T-helper 2 cell treated with Interferon-gamma antibody and Interleukin-4, amounts not matched to agents 5 μg/mL and 100 μg/mL, for 36 hours (primary cell): ENCODE measurements at regions not wholly inside any gene's neighbourhood (a gene's known extent, or its start where the extent isn't known, plus 50 kb on each side); places are given as distances from the start of the nearest gene placed in this dataset.
"Not testable (repeated sequence)": the region's sequence is repeated elsewhere in the genome, so short reads cannot be mapped to it uniquely, and the experiment has no call there.

Source experiments
- DNase-seq: peaks from one replicate; pipeline ENCODE4 v3.0.0; 2021; ENCODE audit warnings: low spot score
- H3K27ac Mint-ChIP-seq: one replicate; pipeline ENCODE4 v1.8.0; 2021; ENCODE audit warnings: mild to moderate bottlenecking, mixed read lengths
- H3K27me3 Mint-ChIP-seq: one replicate; pipeline ENCODE4 v1.8.0; 2021; ENCODE audit warnings: low read depth, mixed read lengths
- H3K36me3 Mint-ChIP-seq: one replicate; pipeline ENCODE4 v1.8.0; 2021; ENCODE audit warnings: low read depth, mixed read lengths
- H3K4me1 Mint-ChIP-seq: one replicate; pipeline ENCODE4 v1.8.0; 2021; ENCODE audit warnings: low read depth, mixed read lengths
- H3K4me3 Mint-ChIP-seq: one replicate; pipeline ENCODE4 v1.8.0; 2022; ENCODE audit warnings: mild to moderate bottlenecking, moderate library complexity, mixed read lengths
- H3K9me3 Mint-ChIP-seq: one replicate; pipeline ENCODE4 v1.8.0; 2021; ENCODE audit warnings: mixed read lengths

DNA sequence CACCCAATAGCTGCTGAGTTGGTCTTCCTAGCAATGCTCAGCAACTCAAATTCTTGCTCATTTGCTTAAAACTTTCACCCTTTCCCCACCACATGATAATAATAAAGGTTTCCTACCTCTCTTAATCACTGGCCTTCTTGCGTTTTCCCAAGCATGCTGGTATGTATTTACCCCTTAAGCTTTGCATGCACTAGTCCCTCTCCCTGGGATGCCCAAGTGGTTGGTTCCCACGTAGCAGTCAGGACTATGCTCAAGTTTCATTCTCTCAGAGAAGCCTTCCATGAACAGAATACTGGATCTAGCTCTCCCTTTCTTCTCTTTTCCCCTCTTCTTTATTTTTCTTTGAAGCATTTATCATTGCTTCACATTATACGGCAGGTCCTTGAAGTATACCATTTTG, 108.8 kb downstream of the KBTBD8 start:
- Mint-ChIP-seq H3K27me3 (peaks cover 2% of the 10 kb centered on the region), H3K9me3 (no peaks in the 10 kb centered on the region), H3K36me3 (no peaks in the 10 kb centered on the region), H3K4me1 (no peaks in the 10 kb centered on the region), H3K27ac (no peak overlapping the region), H3K4me3 (no peak overlapping the region)
- no peak for DNase-seq

DNA sequence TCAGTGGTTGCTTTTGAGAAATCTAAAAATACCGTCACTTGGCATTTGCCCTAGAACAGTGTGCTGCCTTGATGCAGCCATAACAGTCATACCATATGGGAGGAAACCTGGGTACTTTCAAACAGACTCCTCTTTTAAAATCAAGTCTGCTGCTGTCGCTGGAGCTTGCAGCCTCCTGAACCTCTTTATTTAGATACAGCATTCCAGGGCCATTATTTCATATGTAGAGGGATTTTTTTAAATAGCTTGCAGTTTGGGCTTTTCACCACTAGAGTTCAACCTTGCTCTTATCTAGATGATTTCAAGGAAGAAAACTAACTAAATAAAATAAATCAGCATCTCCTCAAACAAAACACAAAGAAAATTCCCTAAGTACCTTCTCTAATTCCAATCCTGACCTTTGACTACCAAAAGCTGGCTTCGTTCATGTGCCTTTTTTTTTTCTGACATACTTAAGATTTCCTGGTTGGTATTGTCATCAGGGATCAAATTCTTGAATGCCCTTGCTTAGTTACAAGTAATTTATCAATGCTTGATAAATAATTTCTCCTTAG, 111.6 kb downstream of the KBTBD8 start:
- DNase-seq: no peak
- H3K9me3 Mint-ChIP-seq: no peaks in the 10 kb centered on the region
- H3K27me3 Mint-ChIP-seq: peaks cover 2% of the 10 kb centered on the region
- H3K4me3 Mint-ChIP-seq: no peak overlapping the region
- no peaks in the 10 kb centered on the region for H3K36me3 Mint-ChIP-seq
- H3K27ac Mint-ChIP-seq: no peak overlapping the region
- H3K4me1 Mint-ChIP-seq: peaks cover 3% of the 10 kb centered on the region

DNA sequence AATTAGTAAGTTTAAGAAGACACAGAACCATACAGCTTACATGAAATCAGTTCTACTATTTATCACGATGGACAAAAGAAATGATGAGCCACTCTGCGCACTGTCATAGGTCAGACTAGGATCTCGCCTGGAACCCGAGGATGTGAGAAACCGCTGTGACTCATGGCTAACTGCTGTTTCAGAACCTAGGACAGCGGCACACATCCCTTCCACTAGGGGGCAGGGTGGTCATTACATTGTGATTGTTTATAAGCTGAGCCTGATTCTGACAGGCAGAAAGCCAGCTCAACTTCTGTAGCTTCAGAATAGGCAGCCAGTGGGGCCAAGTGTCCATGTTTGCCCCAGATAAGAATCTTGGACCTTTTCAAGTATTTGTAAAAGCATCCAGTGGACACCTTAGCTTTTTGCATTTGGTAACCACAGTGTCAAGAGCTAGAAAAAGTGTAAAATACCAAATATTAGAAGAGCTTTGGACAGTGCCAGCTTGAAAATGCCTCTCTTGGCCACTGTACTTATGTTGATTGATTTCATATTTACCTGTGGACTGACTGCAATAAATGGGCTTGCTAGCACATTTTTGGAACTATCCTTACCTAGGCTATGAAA, 115.8 kb downstream of the KBTBD8 start:
- H3K9me3 Mint-ChIP-seq: no peaks in the 10 kb centered on the region
- H3K4me3 Mint-ChIP-seq: no peak overlapping the region

DNA sequence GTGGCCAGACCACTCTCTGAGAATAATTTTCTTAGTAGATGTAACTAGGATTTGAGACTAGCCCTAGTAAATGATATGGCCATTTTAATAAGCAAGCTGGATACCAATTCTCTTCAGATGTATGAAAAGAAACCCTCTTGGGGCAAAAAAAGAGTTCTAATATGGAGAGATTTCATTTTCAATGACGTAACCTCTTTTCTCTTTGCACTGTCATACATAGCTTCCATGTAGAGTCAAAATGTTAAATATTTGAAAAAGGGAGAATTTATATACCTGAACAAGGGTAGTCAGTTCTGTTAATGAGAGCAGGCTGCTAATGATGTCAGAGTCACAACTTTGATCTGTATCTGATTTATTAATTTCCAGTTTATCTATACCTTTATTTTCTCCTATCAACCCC, 120.0 kb downstream of the KBTBD8 start:
- Mint-ChIP-seq H3K4me1 (peaks cover 3% of the 10 kb centered on the region), H3K4me3 (no peak overlapping the region), H3K27me3 (peaks cover 5% of the 10 kb centered on the region), H3K27ac (no peak overlapping the region), H3K36me3 (no peaks in the 10 kb centered on the region), H3K9me3 (no peaks in the 10 kb centered on the region)
- DNase-seq: no peak

More for the DNA sequence above, 115.8 kb downstream of the KBTBD8 start:
- Mint-ChIP-seq H3K27me3 (peaks cover 4% of the 10 kb centered on the region), H3K4me1 (peaks cover 3% of the 10 kb centered on the region), H3K27ac (no peak overlapping the region), H3K36me3 (no peaks in the 10 kb centered on the region)
- peak; percentile 79 for DNase-seq

DNA sequence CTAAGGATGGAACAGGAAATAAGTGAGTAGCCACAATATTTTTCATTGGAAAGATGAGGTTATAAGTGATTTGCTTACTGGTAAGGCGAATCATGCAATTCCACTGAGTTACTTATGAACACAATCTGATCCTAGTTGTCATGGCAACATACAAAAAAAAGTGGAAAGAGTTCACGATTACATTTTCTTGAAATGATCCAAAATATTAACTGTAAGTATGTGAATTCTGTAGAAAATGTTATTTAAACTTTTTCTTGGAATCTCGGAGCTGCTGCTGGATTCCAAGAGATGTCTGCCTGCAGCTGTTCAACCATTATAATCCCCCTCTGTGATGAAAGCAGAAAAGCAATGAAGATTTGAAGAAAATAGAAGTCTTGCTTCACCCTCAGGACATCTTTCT, 120.5 kb downstream of the KBTBD8 start:
- Mint-ChIP-seq H3K4me1 (peaks cover 2% of the 10 kb centered on the region), H3K4me3 (no peak overlapping the region), H3K36me3 (no peaks in the 10 kb centered on the region), H3K27me3 (peaks cover 5% of the 10 kb centered on the region), H3K27ac (no peak overlapping the region), H3K9me3 (no peaks in the 10 kb centered on the region)
- no peak for DNase-seq

DNA sequence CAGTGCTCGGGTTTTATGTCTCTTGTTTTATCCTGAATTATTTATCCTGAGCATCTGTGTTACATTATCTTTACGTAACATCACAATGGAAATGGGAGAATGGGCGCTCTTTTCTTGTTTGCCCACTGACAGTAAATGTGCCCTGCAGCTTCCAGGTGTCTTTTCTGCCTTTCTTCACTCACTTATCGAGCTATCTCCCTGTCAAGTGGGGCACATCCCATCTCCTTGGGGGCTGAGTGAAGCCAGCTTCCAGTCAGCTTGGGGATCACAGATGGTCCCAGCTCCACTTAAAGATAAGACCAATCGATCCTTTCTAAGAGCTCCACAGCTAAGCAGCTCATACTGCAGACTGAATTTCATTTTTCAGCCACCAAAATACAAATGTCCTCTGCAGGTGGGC, 125.8 kb downstream of the KBTBD8 start:
- DNase-seq: no peak
- Mint-ChIP-seq H3K27ac (no peak overlapping the region), H3K9me3 (peaks cover 4% of the 10 kb centered on the region), H3K27me3 (peaks cover 3% of the 10 kb centered on the region), H3K4me1 (no peaks in the 10 kb centered on the region), H3K4me3 (no peak overlapping the region), H3K36me3 (no peaks in the 10 kb centered on the region)

DNA sequence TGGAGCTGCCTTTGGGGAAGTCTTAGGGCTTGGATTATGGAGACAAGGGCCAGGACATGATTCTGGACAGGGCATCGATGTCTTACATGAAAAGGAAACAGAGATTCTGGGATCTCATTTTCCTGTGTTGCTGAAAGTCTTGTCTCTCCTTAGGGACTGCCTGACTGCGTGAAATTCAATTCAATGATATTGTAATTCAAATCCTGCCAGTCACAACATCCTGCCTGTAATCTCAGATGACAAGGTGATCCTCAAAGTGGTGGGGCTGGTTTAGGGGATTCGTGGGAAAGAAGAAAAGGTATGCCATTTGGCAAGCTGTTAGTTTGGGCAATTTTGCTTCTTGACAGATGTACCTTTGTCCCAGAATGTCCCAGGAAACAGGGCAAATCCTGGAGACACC, 129.1 kb downstream of the KBTBD8 start:
- no peak overlapping the region for H3K4me3 Mint-ChIP-seq
- no peaks in the 10 kb centered on the region for H3K27me3 Mint-ChIP-seq
- H3K4me1 Mint-ChIP-seq: no peaks in the 10 kb centered on the region
- no peak for DNase-seq
- no peaks in the 10 kb centered on the region for H3K36me3 Mint-ChIP-seq
- H3K9me3 Mint-ChIP-seq: peaks cover 4% of the 10 kb centered on the region
- H3K27ac Mint-ChIP-seq: no peak overlapping the region

DNA sequence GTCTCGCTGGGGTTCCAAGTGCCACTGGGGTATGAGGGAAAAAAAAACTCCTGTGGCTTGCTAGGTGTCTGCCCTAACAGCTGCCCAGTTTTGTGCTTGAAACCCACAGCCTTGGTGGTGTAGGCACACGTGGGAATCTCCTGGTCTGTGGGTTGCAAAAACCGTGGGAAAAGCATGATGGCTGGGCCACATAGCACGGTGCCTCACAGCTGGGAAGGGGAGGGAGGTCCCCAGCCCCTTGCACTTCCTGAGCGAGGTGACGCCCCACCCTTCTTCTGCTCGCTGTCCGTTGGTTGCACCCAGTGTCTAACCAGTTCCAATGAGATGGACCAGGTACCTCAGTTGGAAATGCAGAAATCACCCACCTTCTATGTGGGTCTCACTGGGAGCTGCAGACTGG, 144.3 kb downstream of the KBTBD8 start:
- no peaks in the 10 kb centered on the region for H3K4me1 Mint-ChIP-seq
- H3K9me3 Mint-ChIP-seq: peaks cover 26% of the 10 kb centered on the region
- H3K27me3 Mint-ChIP-seq: no peaks in the 10 kb centered on the region
- DNase-seq: no peak
- no peak overlapping the region for H3K4me3 Mint-ChIP-seq
- H3K36me3 Mint-ChIP-seq: no peaks in the 10 kb centered on the region
- no peak overlapping the region for H3K27ac Mint-ChIP-seq

DNA sequence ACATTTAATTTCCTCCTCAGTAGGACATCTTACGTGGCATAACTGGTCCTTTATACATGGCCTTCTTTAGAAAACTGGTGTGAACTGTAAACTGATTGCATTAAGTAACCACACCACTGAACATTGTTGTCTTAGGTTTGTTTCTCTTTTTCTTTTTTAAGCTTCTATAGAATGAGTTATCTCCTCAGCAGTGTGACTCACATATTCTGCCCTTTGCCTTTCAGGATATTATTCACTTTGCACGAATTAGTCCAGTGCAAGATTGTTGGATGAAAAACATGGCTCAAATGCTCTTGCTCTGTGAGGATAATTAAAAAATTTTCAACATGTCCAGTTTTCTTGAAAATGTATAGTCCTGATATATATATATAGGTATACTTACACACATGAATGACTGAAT, 147.6 kb downstream of the KBTBD8 start:
- no peak for DNase-seq
- Mint-ChIP-seq H3K9me3 (peaks cover 7% of the 10 kb centered on the region), H3K4me3 (no peak overlapping the region), H3K27ac (no peak overlapping the region), H3K36me3 (no peaks in the 10 kb centered on the region), H3K27me3 (no peaks in the 10 kb centered on the region), H3K4me1 (no peaks in the 10 kb centered on the region)

DNA sequence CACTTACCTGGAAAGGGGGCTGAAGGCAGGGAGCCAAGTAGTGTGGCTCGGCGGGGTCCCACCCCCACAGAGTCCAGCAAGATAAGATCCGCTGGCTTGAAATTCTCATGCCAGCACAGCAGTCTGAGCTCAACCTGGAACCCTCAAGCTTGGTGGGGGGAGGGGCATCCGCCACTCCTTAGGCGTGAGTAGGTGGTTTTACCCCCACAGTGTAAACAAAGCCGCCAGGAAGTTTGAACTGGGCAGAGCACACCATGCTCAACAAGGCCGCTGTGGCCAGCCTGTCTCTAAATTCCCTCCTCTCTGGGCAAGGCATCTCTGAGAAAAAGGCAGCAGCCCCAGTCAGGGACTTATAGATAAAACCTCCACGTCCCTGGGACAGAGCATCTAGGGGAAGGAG, 156.3 kb downstream of the KBTBD8 start:
- Mint-ChIP-seq H3K9me3 (peaks cover 5% of the 10 kb centered on the region), H3K27ac (no peak overlapping the region), H3K36me3 (no peaks in the 10 kb centered on the region), H3K27me3 (no peaks in the 10 kb centered on the region), H3K4me1 (no peaks in the 10 kb centered on the region), H3K4me3 (no peak overlapping the region)
- DNase-seq: no peak

DNA sequence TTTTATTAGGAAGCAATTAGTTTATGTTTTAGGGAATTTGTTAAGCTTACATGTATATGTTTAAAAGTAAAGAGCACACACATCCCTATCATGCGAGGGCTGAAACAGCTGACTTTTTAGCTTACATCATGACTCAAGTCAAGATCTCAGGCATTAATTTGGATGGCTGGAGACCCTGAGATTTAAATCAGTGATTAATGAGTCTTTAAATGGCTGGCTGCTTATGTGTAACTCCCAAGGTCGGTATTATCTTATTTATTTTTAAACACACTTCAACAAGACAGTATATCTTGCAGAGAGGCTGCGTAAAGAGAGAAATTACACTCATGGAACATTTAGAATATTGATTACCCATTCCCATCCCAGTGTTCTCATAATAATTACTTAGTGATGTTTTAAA, 169.4 kb downstream of the KBTBD8 start:
- Mint-ChIP-seq H3K4me1 (no peaks in the 10 kb centered on the region), H3K27ac (no peak overlapping the region), H3K36me3 (no peaks in the 10 kb centered on the region), H3K9me3 (no peaks in the 10 kb centered on the region), H3K27me3 (no peaks in the 10 kb centered on the region), H3K4me3 (no peak overlapping the region)
- no peak for DNase-seq

DNA sequence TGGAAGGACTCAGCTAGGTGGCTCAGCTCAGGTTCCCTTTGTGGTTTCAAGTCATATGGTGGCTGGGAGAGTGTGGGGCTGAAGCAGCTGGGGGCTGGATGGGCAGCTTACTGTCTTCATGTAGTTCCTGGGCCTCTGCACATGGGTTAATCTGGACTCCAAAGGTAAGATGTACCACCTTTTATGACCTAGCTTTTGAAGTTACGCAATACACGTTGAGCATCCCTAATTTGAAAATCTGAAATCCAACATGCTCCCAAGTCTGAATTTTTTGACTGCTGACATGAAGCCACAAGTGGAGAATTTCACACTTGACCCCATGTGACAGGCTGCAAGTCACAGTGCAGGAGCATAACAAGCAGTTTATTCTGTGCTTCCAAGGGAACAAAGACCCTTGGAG, 173.7 kb downstream of the KBTBD8 start:
- no peak for DNase-seq
- Mint-ChIP-seq H3K9me3 (no peaks in the 10 kb centered on the region), H3K27me3 (no peaks in the 10 kb centered on the region), H3K4me1 (no peaks in the 10 kb centered on the region), H3K27ac (no peak overlapping the region), H3K4me3 (no peak overlapping the region), H3K36me3 (no peaks in the 10 kb centered on the region)

DNA sequence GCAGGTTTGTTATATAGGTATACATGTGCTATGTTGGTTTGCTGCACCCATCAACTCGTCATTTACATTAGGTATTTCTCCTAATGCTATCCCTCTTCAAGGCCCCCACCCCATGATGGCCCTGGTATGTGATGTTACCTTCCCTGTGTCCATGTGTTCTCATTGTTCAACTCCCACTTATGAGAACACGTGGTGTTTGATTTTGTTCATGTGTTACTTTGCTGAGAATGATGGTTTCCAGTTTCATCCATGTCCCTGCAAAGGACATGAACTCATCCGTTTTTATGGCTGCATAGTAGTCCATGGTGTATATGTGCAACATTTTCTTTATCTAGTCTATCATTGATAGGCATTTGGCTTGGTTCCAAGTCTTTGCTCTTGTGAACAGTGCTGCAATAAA, 175.0 kb downstream of the KBTBD8 start:
- H3K4me3 Mint-ChIP-seq, DNase-seq, H3K9me3 Mint-ChIP-seq, H3K27me3 Mint-ChIP-seq, H3K36me3 Mint-ChIP-seq, H3K4me1 Mint-ChIP-seq, H3K27ac Mint-ChIP-seq: not testable (repeated sequence)

DNA sequence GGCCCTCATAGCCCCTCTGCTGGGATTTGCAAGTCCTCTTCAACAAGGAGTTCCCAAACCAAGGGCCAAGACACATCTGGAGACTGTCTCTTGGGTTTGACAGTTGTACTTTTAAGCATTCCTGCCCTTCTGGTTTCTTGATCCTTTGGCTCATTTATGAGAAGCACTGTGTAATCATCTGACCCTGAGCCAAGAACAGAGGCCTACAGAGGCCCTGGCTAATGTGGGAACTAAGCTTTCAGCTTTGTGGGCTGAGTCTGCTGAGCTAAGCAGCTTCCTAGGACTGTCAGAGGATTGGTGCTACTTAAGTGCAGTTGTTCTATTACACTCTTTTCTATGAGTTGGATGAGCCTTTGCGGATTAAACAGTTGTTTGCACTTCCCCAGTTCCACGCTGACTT, 178.3 kb downstream of the KBTBD8 start:
- Mint-ChIP-seq H3K4me3 (no peak overlapping the region), H3K4me1 (no peaks in the 10 kb centered on the region)
- no peak for DNase-seq

DNA sequence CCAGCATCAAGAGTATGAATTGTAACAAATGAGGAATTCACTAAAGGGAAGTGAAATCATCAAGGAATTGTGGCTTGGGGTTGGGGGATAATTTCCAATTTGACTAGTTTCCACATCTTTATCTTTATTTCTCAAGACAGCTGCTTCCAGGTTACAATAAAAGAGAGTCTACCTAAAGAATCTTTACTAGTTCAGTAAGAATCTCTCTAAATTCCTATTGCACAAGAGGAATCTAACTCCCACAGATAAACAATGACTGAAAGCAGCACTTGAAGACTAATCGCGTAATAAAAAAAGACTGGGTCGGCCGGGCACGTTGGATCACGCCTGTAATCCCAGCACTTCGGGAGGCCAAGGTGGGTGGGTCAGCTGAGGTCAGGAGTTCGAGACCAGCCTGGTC, 194.4 kb downstream of the KBTBD8 start:
- Mint-ChIP-seq H3K27ac (no peak overlapping the region), H3K36me3 (no peaks in the 10 kb centered on the region), H3K4me3 (no peak overlapping the region), H3K4me1 (no peaks in the 10 kb centered on the region), H3K9me3 (no peaks in the 10 kb centered on the region), H3K27me3 (no peaks in the 10 kb centered on the region)
- no peak for DNase-seq

More for the DNA sequence above, 178.3 kb downstream of the KBTBD8 start:
- Mint-ChIP-seq H3K36me3 (no peaks in the 10 kb centered on the region), H3K27me3 (no peaks in the 10 kb centered on the region), H3K9me3 (peaks cover 7% of the 10 kb centered on the region), H3K27ac (no peak overlapping the region)
